PFSK-1 (cell line): ENCODE measurements at regions not wholly inside any gene's neighbourhood (a gene's known extent, or its start where the extent isn't known, plus 50 kb on each side); places are given as distances from the start of the nearest gene placed in this dataset.

Experiments
- POLR2AphosphoS5 ChIP-seq: IDR thresholded peaks from 2 replicates; pipeline ENCODE4 v1.6.1; 2012; ENCODE audit warnings: low read depth, mild to moderate bottlenecking, control low read depth, low read length, moderate library complexity
- TAF1 ChIP-seq: IDR thresholded peaks from 2 replicates; pipeline ENCODE4 v1.6.1; 2012; ENCODE audit warnings: low read length, control low read depth, borderline replicate concordance; ENCODE audit not compliant: insufficient read depth

GRCh38 chr5:36359267-36359666 is 57.6 kb upstream of the RANBP3L start:
- no peak for TF ChIP-seq TAF1
- no peak for TF ChIP-seq POLR2AphosphoS5
